Non-pigmented ciliary epithelial cell (primary cell): ENCODE measurements at regions not wholly inside any gene's neighbourhood (a gene's known extent, or its start where the extent isn't known, plus 50 kb on each side); places are given as distances from the start of the nearest gene placed in this dataset.
A peak's percentile ranks its signal among the peaks of the same experiment; 100 is the strongest.

ENCODE experiments used
- DNase-seq: peaks from one replicate; pipeline ENCODE4 v3.0.0-alpha.2; 2010; ENCODE audit warnings: low read depth

- DNase-seq, result no peak
These were observed 136.9 kb downstream of the SCARB1 start for GRCh38 chr12:124726596-124727263.

- no peak for DNase-seq
These were observed 137.9 kb downstream of the SCARB1 start for GRCh38 chr12:124725597-124726237.

- no peak for DNase-seq
These were observed 138.6 kb downstream of the SCARB1 start for GRCh38 chr12:124725099-124725498.

GRCh38 chr12:124722878-124723277, 140.8 kb downstream of the SCARB1 start:
- DNase-seq, result no peak

GRCh38 chr12:124721501-124722162, 142.0 kb downstream of the SCARB1 start:
- no peak for DNase-seq

- DNase-seq, result no peak
These were observed 142.8 kb downstream of the SCARB1 start for GRCh38 chr12:124720681-124721500.

GRCh38 chr12:124720004-124720680, 143.5 kb downstream of the SCARB1 start:
- no peak for DNase-seq

GRCh38 chr12:124719231-124719630, 144.4 kb downstream of the SCARB1 start:
- DNase-seq, result no peak

- no peak for DNase-seq
These were observed 145.2 kb downstream of the SCARB1 start for GRCh38 chr12:124718458-124718857.

- DNase-seq, result no peak
These were observed 145.6 kb downstream of the SCARB1 start for GRCh38 chr12:124718036-124718435.

- DNase-seq, result no peak
These were observed 146.3 kb downstream of the SCARB1 start for GRCh38 chr12:124717318-124717717.

- DNase-seq, result no peak
These were observed 147.2 kb downstream of the SCARB1 start for GRCh38 chr12:124716208-124717130.

- DNase-seq, result no peak
These were observed 147.9 kb upstream of the NCOR2 start for GRCh38 chr12:124715121-124715990.

GRCh38 chr12:124713436-124714082, 146.1 kb upstream of the NCOR2 start:
- DNase-seq, result peak; percentile 78

GRCh38 chr12:124713041-124713435, 145.6 kb upstream of the NCOR2 start:
- DNase-seq, result no peak

- DNase-seq, result no peak
These were observed 143.9 kb upstream of the NCOR2 start for GRCh38 chr12:124711344-124711743.

- DNase-seq, result no peak
These were observed 142.6 kb upstream of the NCOR2 start for GRCh38 chr12:124709722-124710687.

GRCh38 chr12:124707316-124707715, 139.9 kb upstream of the NCOR2 start:
- no peak for DNase-seq
